ENCODE measurements at regions not wholly inside any gene's neighbourhood (a gene's known extent, or its start where the extent isn't known, plus 50 kb on each side); places are given as distances from the start of the nearest gene placed in this dataset.

DNA sequence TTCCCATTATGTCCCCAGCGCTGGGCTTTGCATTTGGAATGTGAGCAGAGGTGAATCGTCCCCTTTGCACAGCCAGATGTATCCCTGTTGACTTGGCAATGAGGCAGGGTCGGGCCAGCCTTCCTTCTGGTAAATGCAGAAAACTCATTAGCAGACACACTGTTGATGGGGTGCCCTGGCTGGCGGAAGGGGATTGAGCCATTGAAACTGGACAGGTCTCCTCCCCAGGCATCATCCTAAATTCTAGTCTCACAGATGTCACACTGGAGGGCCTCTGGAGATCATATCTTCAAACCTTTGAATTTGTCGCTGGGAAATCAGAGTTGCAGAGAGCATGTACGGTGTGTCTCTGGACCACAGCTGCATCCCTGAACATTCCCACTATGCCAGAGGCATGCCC is 219.5 kb upstream of the TSHZ3 start:
- no peak overlapping the region for H3K27ac Mint-ChIP-seq
- TF ChIP-seq, protein P1, sequence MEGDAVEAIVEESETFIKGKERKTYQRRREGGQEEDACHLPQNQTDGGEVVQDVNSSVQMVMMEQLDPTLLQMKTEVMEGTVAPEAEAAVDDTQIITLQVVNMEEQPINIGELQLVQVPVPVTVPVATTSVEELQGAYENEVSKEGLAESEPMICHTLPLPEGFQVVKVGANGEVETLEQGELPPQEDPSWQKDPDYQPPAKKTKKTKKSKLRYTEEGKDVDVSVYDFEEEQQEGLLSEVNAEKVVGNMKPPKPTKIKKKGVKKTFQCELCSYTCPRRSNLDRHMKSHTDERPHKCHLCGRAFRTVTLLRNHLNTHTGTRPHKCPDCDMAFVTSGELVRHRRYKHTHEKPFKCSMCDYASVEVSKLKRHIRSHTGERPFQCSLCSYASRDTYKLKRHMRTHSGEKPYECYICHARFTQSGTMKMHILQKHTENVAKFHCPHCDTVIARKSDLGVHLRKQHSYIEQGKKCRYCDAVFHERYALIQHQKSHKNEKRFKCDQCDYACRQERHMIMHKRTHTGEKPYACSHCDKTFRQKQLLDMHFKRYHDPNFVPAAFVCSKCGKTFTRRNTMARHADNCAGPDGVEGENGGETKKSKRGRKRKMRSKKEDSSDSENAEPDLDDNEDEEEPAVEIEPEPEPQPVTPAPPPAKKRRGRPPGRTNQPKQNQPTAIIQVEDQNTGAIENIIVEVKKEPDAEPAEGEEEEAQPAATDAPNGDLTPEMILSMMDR (IDR thresholded peaks at IDR 0.05): no peak
- H3K4me3 Mint-ChIP-seq: no peak overlapping the region
- no peaks in the 10 kb centered on the region for H3K9me3 Mint-ChIP-seq
- H3K4me1 Mint-ChIP-seq (ENCODE audit: low read depth): no peaks in the 10 kb centered on the region
- H3K36me3 Mint-ChIP-seq (ENCODE audit: low read depth): no peaks in the 10 kb centered on the region
- no peak for DNase-seq
- H3K27me3 Mint-ChIP-seq (ENCODE audit: insufficient read depth): peaks cover 13% of the 10 kb centered on the region

DNA sequence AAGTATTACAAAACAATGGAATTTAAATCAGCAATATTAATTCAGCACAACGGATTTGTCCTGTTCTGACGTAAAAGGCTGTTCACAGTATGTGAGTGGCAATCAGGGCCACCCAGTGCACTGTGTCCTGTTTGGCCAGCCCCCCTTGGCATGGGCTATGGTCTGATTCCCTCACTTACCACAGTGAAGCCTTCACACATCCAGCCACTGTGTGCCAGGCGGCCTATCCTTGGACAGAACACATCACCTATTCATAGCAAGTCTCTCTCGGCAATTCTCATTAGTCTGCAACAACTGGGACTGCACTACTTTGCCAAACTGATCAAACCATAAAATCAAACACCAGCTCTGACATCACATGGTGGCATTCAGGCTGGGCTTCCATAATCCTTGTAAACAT is 221.5 kb upstream of the TSHZ3 start:
- DNase-seq: no peak
- peaks cover 14% of the 10 kb centered on the region for H3K27me3 Mint-ChIP-seq (ENCODE audit: insufficient read depth)
- TF ChIP-seq, protein P1 (IDR thresholded peaks at IDR 0.05): no peak
- no peak overlapping the region for H3K4me3 Mint-ChIP-seq
- no peaks in the 10 kb centered on the region for H3K4me1 Mint-ChIP-seq (ENCODE audit: low read depth)
- no peak overlapping the region for H3K27ac Mint-ChIP-seq
- H3K9me3 Mint-ChIP-seq: no peaks in the 10 kb centered on the region
- no peaks in the 10 kb centered on the region for H3K36me3 Mint-ChIP-seq (ENCODE audit: low read depth)

DNA sequence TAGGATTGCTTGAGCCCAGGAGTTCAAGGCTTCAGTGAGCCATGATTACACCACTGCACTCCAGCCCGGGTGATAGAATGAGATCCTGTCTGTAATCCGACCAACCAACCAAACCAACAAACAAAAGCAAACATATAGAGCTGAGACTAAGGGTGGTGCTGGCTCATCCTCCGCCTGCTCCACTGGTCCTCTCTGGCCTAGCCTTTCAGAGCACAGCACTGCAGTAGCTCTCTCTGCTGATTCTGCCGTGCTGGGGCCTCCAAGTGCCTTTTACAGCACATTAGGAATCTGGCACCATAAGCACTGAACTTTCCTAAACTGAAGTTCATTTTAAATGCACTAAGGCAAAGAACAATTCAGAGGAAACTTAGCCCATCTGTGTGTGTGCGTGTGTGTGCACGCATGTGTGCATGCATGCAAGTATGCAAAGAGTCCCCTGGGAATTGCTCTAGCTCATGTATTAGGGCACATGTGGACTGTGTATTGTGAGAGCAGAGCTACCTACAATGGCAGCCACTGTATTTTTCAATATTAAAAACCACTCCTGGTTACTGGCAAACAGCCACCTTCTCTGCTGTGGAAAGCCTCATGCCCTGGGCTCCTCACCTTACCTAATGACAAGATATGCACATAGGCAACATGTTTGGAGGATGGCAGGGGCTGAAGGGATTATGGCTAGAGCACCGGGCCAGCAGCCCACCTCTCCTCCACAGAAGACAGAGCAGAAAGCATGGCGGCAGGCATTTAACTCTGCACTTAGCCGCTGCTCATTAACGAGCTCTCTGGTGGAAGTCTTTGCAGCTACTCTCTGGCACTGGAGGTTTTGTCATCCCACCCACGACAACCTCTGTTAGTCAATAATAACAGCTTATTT is 223.1 kb upstream of the TSHZ3 start:
- peaks cover 14% of the 10 kb centered on the region for H3K27me3 Mint-ChIP-seq (ENCODE audit: insufficient read depth)
- TF ChIP-seq, protein P1 (IDR thresholded peaks at IDR 0.05): no peak
- no peaks in the 10 kb centered on the region for H3K9me3 Mint-ChIP-seq
- no peaks in the 10 kb centered on the region for H3K36me3 Mint-ChIP-seq (ENCODE audit: low read depth)
- no peak for DNase-seq
- no peak overlapping the region for H3K4me3 Mint-ChIP-seq
- no peak overlapping the region for H3K27ac Mint-ChIP-seq
- H3K4me1 Mint-ChIP-seq (ENCODE audit: low read depth): no peaks in the 10 kb centered on the region

DNA sequence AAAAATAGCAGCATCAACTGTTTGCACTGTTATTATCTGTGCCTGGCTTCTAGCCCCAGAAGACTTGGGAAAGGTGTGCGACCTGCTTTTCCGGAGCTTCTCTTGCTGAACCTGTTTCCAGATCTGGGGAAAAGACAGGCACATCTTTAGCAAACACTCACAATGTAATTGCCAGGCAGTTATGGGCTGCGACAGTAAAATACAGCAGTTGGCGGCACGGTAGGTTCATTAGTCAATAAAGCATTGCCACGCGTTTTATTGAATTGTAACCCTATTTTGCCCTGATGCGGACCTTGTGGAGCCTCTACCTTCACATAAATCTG is 223.7 kb upstream of the TSHZ3 start:
- no peak for DNase-seq
- Mint-ChIP-seq H3K9me3 (no peaks in the 10 kb centered on the region), H3K4me3 (no peak overlapping the region), H3K27ac (no peak overlapping the region), H3K27me3 (ENCODE audit: insufficient read depth) (peaks cover 14% of the 10 kb centered on the region), H3K4me1 (ENCODE audit: low read depth) (no peaks in the 10 kb centered on the region), H3K36me3 (ENCODE audit: low read depth) (no peaks in the 10 kb centered on the region)
- TF ChIP-seq, protein P1 (IDR thresholded peaks at IDR 0.05): no peak

DNA sequence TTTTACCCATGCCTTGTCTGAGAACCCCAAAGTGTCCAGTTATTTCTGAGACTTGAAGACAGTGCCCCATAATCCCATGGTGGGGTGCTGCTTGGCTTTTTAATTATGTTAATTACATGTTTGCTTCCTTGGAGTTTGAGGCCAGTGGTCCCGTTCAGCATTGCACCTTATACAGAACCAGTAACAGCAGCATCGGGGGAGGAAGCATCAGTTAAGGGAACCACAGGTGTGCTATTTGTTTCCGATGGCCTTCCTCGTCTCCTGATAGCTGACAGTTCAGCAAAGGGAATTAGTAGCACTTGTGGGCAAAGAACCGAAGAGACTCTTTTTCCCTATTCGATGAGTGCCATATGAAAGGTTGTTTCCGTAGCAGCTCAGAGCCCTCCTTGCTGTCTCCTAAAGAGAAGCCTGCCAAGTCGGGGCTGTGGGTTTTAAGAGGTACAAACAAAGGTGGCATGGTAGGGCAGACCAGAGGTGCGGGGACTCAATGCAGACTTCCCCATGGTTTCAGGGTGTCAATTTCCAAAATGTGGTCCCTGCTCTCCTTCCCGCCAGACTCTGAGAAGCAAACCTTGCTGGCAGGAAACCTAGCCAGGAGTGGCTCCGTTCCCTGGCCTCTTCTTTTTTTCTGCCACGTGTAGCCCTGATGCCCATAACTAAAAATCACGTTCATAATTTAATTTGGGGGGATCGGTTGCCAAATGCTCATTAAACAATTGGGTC is 225.2 kb upstream of the TSHZ3 start:
- H3K36me3 Mint-ChIP-seq (ENCODE audit: low read depth): no peaks in the 10 kb centered on the region
- no peaks in the 10 kb centered on the region for H3K9me3 Mint-ChIP-seq
- TF ChIP-seq, protein P1 (IDR thresholded peaks at IDR 0.05): no peak
- peaks cover 11% of the 10 kb centered on the region for H3K27me3 Mint-ChIP-seq (ENCODE audit: insufficient read depth)
- H3K27ac Mint-ChIP-seq: no peak overlapping the region
- H3K4me3 Mint-ChIP-seq: no peak overlapping the region
- no peaks in the 10 kb centered on the region for H3K4me1 Mint-ChIP-seq (ENCODE audit: low read depth)
- no peak for DNase-seq

Measured in HFFc6 (cell line).